ENCODE measurements at regions not wholly inside any gene's neighbourhood (a gene's known extent, or its start where the extent isn't known, plus 50 kb on each side); places are given as distances from the start of the nearest gene placed in this dataset.
A peak's percentile ranks its signal among the peaks of the same experiment; 100 is the strongest.

DNA sequence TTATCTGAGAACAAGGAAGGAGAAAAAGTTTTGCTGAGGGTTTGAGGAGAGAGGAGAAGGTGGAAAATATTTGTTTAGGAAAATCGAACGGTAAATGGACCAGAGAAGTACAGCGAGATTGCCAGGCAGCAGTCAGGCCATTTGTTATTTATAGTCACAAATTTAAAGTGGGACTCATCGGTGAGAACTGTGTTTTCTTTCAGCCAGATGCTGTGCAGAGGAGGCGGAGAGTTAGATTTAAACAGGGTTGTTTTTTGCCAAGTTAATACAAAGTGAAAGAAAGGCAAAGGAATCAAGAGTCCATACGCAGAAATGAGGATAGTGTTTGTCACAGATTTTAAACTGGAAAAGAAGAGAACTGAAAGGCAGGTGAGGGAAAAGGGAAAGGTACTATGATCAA is 200.6 kb upstream of the CNOT2 start:
- Histone ChIP-seq H3K36me3 (ENCODE audit: control insufficient read depth in 3 of 3, insufficient read depth in 2 of 3, low read depth in 1 of 3, low read length in 3 of 3) (no peaks in the 10 kb centered on the region), H3K27ac (ENCODE audit: low read depth in 1 of 3, low read length in 2 of 3) (no peak overlapping the region), H3K4me1 (ENCODE audit: control insufficient read depth in 3 of 3, insufficient read depth in 2 of 3, low read depth in 1 of 3, low read length in 2 of 3) (peaks cover 3 to 5% (median 3%) of the 10 kb centered on the region in 3 donors), H3K4me3 (ENCODE audit: low read depth in 1 of 3, low read length in 3 of 3) (no peak overlapping the region), H3K9me3 (ENCODE audit: control insufficient read depth in 2 of 2, insufficient read depth in 1 of 2, low read depth in 1 of 2, low read length in 1 of 2) (no peaks in the 10 kb centered on the region), H3K27me3 (ENCODE audit: control insufficient read depth in 3 of 3, insufficient read depth in 3 of 3, low read length in 3 of 3) (no peaks in the 10 kb centered on the region)
- FAIRE-seq, result no peak
- 56 to 70% (median 69%) methylated on average over 6 of the region's 6 CpGs for WGBS, 3 donors
- no peak for DNase-seq

DNA sequence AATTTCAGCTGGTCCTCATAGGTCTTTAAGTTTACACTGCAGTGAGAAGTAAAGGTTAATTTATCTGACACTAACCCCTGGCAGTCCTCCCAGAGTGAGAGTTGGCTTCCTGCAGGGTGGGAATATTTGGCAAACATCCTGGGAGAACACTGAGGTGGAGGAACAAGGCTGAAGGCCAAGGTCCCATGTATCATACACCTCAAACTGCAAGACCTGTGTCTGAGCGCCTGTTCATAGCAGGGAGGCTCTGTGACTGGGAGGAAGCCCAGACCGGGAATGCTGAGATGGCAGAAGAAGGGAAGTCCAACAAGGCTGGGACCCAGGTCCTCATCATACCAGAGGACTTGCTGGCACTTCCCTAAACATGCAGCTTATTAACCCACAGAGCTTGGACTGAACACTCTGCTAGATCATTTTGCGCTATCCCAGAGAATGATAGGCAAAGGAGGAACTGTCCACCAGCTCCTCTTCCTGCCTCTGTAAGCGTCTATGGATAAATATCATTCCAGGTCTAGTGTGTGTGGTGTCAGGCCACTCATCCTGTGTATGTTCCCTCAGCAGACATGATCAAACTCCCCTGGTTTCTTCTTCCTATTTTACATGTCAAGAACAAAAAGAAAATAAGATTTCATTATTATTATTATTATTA is 199.6 kb upstream of the CNOT2 start:
- no peak overlapping the region for H3K27ac ChIP-seq (ENCODE audit: low read depth in 1 of 3, low read length in 2 of 3)
- H3K36me3 ChIP-seq (ENCODE audit: control insufficient read depth in 3 of 3, insufficient read depth in 2 of 3, low read depth in 1 of 3, low read length in 3 of 3), result no peaks in the 10 kb centered on the region
- no peaks in the 10 kb centered on the region for H3K27me3 ChIP-seq (ENCODE audit: control insufficient read depth in 3 of 3, insufficient read depth in 3 of 3, low read length in 3 of 3)
- WGBS, 3 donors, result 50 to 64% (median 55%) methylated on average over 4 of the region's 4 CpGs
- no peak overlapping the region for H3K4me3 ChIP-seq (ENCODE audit: low read depth in 1 of 3, low read length in 3 of 3)
- peaks cover 3 to 7% (median 5%) of the 10 kb centered on the region in 3 donors for H3K4me1 ChIP-seq (ENCODE audit: control insufficient read depth in 3 of 3, insufficient read depth in 2 of 3, low read depth in 1 of 3, low read length in 2 of 3)
- no peaks in the 10 kb centered on the region for H3K9me3 ChIP-seq (ENCODE audit: control insufficient read depth in 2 of 2, insufficient read depth in 1 of 2, low read depth in 1 of 2, low read length in 1 of 2)
- FAIRE-seq (no peak), DNase-seq (peak in 1 of 2 donors; percentile 78)

DNA sequence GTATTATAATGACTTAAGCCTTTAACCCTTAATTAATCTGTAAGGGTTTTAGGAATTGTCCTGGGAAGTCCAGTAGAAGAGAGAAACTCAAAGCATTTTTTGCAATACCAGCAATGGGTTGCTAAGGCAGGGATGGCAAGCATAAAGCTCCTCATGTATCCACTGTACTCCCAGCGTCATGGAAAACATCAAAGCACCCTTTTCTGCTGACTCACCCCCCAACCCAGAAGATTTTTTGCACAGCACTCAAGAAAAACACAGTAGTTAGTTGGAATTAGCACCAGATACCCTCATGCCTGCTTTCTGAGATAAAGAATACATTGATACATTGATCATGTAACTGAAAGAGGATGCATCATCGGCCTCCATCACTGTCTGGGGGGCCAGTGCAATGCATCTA is 199.1 kb upstream of the CNOT2 start:
- 74 to 87% (median 85%) methylated on average over 2 of the region's 2 CpGs for WGBS, 3 donors

DNA sequence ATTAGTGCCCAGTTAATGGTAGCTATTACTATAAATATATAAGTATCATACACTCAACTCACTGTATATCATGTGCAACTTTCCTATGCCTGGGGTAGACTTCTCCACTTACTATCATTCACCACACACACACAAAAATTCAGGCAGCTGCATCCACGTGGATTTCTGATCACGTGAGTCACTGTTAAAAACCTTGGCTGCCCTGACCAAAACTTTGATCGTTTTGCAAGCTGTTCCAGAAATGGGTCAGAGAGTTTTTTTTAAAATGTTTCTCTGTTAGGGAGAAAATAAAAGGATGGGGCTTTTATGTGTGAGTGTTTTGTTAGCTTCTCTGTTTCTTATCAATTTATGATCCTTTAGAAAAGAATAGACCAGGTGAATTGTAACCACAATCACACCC is 198.2 kb upstream of the CNOT2 start:
- no peak overlapping the region for H3K4me3 ChIP-seq (ENCODE audit: low read depth in 1 of 3, low read length in 3 of 3)
- H3K27ac ChIP-seq (ENCODE audit: low read depth in 1 of 3, low read length in 2 of 3), result no peak overlapping the region
- H3K9me3 ChIP-seq (ENCODE audit: control insufficient read depth in 2 of 2, insufficient read depth in 1 of 2, low read depth in 1 of 2, low read length in 1 of 2), result no peaks in the 10 kb centered on the region
- H3K4me1 ChIP-seq (ENCODE audit: control insufficient read depth in 3 of 3, insufficient read depth in 2 of 3, low read depth in 1 of 3, low read length in 2 of 3), result peaks cover 5 to 20% (median 7%) of the 10 kb centered on the region in 3 donors
- FAIRE-seq (no peak), DNase-seq (no peak)
- WGBS, 3 donors, result 10 to 42% (median 27%) methylated on average over 3 of the region's 3 CpGs
- H3K36me3 ChIP-seq (ENCODE audit: control insufficient read depth in 3 of 3, insufficient read depth in 2 of 3, low read depth in 1 of 3, low read length in 3 of 3), result no peaks in the 10 kb centered on the region
- H3K27me3 ChIP-seq (ENCODE audit: control insufficient read depth in 3 of 3, insufficient read depth in 3 of 3, low read length in 3 of 3), result no peaks in the 10 kb centered on the region

More for the DNA sequence above, 199.1 kb upstream of the CNOT2 start:
- no peak overlapping the region for H3K4me3 ChIP-seq (ENCODE audit: low read depth in 1 of 3, low read length in 3 of 3)
- FAIRE-seq (no peak), DNase-seq (no peak)
- no peak overlapping the region for H3K27ac ChIP-seq (ENCODE audit: low read depth in 1 of 3, low read length in 2 of 3)
- H3K27me3 ChIP-seq (ENCODE audit: control insufficient read depth in 3 of 3, insufficient read depth in 3 of 3, low read length in 3 of 3), result no peaks in the 10 kb centered on the region
- no peaks in the 10 kb centered on the region for H3K9me3 ChIP-seq (ENCODE audit: control insufficient read depth in 2 of 2, insufficient read depth in 1 of 2, low read depth in 1 of 2, low read length in 1 of 2)
- no peaks in the 10 kb centered on the region for H3K36me3 ChIP-seq (ENCODE audit: control insufficient read depth in 3 of 3, insufficient read depth in 2 of 3, low read depth in 1 of 3, low read length in 3 of 3)
- H3K4me1 ChIP-seq (ENCODE audit: control insufficient read depth in 3 of 3, insufficient read depth in 2 of 3, low read depth in 1 of 3, low read length in 2 of 3), result peaks cover 5 to 11% (median 5%) of the 10 kb centered on the region in 3 donors

DNA sequence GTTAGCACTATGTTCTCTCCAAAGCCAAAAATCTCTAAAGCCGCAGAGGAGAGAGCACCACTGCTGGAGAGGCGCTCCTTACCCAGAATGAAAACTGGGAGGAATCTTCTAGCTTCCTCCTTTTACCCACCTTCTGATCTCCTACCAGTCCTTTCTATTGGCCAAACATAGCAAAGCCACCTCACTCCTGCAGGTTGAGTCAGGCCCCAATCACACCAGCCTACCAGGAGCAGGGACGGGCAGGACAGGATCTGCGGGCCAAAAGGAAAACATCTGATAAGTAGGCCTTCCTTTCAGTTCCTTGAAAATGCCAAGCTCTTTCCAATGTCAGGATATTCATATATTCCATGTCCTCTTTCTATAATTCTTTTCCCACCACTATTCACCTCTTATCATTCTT is 197.7 kb upstream of the CNOT2 start:
- Histone ChIP-seq H3K9me3 (ENCODE audit: control insufficient read depth in 2 of 2, insufficient read depth in 1 of 2, low read depth in 1 of 2, low read length in 1 of 2) (no peaks in the 10 kb centered on the region), H3K36me3 (ENCODE audit: control insufficient read depth in 3 of 3, insufficient read depth in 2 of 3, low read depth in 1 of 3, low read length in 3 of 3) (no peaks in the 10 kb centered on the region), H3K27me3 (ENCODE audit: control insufficient read depth in 3 of 3, insufficient read depth in 3 of 3, low read length in 3 of 3) (no peaks in the 10 kb centered on the region), H3K4me3 (ENCODE audit: low read depth in 1 of 3, low read length in 3 of 3) (no peak overlapping the region), H3K4me1 (ENCODE audit: control insufficient read depth in 3 of 3, insufficient read depth in 2 of 3, low read depth in 1 of 3, low read length in 2 of 3) (peaks cover 5 to 24% (median 7%) of the 10 kb centered on the region in 3 donors), H3K27ac (ENCODE audit: low read depth in 1 of 3, low read length in 2 of 3) (no peak overlapping the region)
- DNase-seq (no peak), FAIRE-seq (no peak)
- WGBS, 3 donors, result 35 to 64% (median 59%) methylated on average over 4 of the region's 4 CpGs

DNA sequence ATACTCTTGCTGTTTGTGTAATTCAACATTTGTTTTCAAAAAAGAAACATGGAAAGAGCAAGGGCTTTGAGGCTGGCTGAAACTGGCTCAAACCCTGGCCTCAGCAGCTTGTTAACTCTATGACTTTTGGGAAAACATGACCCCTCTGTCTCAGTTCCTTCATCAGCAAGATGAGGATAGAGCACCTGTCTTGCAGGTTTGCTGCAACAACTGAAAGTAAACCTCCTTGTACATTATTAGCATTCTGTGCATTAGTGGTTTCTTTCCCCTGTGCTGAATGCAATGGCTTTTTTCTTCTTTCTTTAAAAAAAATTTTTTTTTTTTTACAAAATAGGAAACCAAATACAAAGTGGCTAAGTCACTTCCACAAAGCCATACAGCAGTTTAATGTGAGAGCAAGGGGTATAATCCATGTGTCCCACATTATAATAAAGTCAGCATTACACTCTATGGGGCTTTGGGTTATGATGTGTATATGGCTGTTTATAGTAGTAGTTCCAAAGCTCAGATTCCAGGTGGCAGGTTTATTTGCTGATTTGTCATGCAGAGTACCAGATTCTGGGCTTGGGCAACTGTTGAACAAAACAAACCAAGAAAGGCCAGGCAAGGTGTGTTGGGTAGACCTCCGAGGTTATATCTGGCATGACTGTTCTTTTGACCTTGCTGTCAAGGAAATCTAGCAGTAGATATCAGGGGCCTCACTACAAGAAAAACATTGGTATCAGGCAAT is 194.5 kb upstream of the CNOT2 start:
- Histone ChIP-seq H3K4me1 (ENCODE audit: control insufficient read depth in 3 of 3, insufficient read depth in 2 of 3, low read depth in 1 of 3, low read length in 2 of 3) (peaks cover 6 to 33% (median 7%) of the 10 kb centered on the region in 3 donors), H3K36me3 (ENCODE audit: control insufficient read depth in 3 of 3, insufficient read depth in 2 of 3, low read depth in 1 of 3, low read length in 3 of 3) (no peaks in the 10 kb centered on the region), H3K4me3 (ENCODE audit: low read depth in 1 of 3, low read length in 3 of 3) (no peak overlapping the region), H3K27me3 (ENCODE audit: control insufficient read depth in 3 of 3, insufficient read depth in 3 of 3, low read length in 3 of 3) (no peaks in the 10 kb centered on the region), H3K9me3 (ENCODE audit: control insufficient read depth in 2 of 2, insufficient read depth in 1 of 2, low read depth in 1 of 2, low read length in 1 of 2) (no peaks in the 10 kb centered on the region), H3K27ac (ENCODE audit: low read depth in 1 of 3, low read length in 2 of 3) (peak overlapping the region in 2 of 3 donors; percentile 45 to 58)
- FAIRE-seq, result no peak
- peak; percentile 59 to 66 for DNase-seq
- 14 to 58% (median 47%) methylated on average over 1 of the region's 1 CpG for WGBS, 3 donors

DNA sequence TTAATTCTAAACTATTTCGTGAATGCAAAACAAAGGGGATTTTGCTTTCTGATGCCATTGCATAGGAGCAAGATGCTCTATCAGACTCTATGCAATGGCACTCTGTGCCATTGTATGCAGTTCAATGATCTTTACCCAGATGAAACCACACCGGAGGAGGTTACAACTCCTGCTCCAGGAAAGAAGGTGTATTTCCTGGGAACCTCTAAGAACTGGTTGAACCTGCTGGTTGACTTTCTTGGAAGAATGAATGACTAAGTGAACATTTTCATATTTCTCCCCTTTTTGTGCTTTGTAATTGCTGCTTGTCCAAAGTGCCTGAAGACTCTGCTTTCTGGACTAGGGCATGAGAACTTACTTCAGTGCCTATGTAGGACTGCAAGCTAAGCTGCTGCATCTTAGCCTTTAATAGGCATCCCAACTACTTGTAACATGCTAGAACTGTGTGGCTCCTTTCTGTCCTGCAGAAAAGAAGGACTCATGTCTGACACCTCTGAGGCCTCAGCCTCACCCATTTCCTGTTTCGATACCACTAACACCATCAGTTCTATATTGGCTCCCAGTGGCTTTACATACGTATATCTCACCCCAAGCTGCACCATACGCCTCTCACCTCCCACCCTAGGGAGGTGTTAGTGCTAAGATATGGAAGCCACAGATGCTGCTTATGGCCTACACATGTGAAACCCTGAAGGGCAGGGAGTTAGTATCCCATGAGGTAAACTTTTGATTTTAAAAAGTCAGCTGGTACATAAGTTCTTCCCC is 193.5 kb upstream of the CNOT2 start:
- DNase-seq, result peak; percentile 90 to 93
- WGBS, 3 donors, result 32 to 47% (median 36%) methylated on average over 5 of the region's 5 CpGs
- Histone ChIP-seq H3K4me1 (ENCODE audit: control insufficient read depth in 3 of 3, insufficient read depth in 2 of 3, low read depth in 1 of 3, low read length in 2 of 3) (peaks cover 6 to 35% (median 7%) of the 10 kb centered on the region in 3 donors), H3K36me3 (ENCODE audit: control insufficient read depth in 3 of 3, insufficient read depth in 2 of 3, low read depth in 1 of 3, low read length in 3 of 3) (no peaks in the 10 kb centered on the region), H3K27me3 (ENCODE audit: control insufficient read depth in 3 of 3, insufficient read depth in 3 of 3, low read length in 3 of 3) (no peaks in the 10 kb centered on the region), H3K9me3 (ENCODE audit: control insufficient read depth in 2 of 2, insufficient read depth in 1 of 2, low read depth in 1 of 2, low read length in 1 of 2) (no peaks in the 10 kb centered on the region), H3K4me3 (ENCODE audit: low read depth in 1 of 3, low read length in 3 of 3) (no peak overlapping the region), H3K27ac (ENCODE audit: low read depth in 1 of 3, low read length in 2 of 3) (peak overlapping the region in 2 of 3 donors; percentile 58 to 80)
- no peak for FAIRE-seq

DNA sequence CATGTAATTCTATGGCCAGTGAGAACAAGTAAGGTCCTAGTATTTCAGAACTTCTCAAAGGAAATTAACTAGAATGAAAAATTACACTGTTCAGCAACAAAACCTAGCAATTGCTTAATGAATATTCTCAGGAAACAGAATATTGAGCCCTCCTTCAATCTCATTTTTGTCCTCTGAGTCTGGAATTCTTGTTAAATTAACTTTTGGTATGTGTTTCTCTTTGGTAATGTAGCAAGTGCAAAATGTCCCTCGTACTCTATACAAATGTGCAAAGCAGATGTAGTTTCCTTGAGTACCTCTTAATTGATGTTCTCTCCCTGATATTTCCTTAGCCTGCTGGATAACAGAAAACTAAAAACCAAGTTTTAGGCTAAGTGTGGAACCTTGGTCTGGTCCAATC is 190.8 kb upstream of the CNOT2 start:
- 88 to 95% (median 94%) methylated on average over 1 of the region's 1 CpG for WGBS, 3 donors
- Histone ChIP-seq H3K4me3 (ENCODE audit: low read depth in 1 of 3, low read length in 3 of 3) (no peak overlapping the region), H3K4me1 (ENCODE audit: control insufficient read depth in 3 of 3, insufficient read depth in 2 of 3, low read depth in 1 of 3, low read length in 2 of 3) (peaks cover 2 to 35% (median 6%) of the 10 kb centered on the region in 3 donors), H3K36me3 (ENCODE audit: control insufficient read depth in 3 of 3, insufficient read depth in 2 of 3, low read depth in 1 of 3, low read length in 3 of 3) (no peaks in the 10 kb centered on the region), H3K27me3 (ENCODE audit: control insufficient read depth in 3 of 3, insufficient read depth in 3 of 3, low read length in 3 of 3) (no peaks in the 10 kb centered on the region), H3K9me3 (ENCODE audit: control insufficient read depth in 2 of 2, insufficient read depth in 1 of 2, low read depth in 1 of 2, low read length in 1 of 2) (no peaks in the 10 kb centered on the region), H3K27ac (ENCODE audit: low read depth in 1 of 3, low read length in 2 of 3) (no peak overlapping the region)
- FAIRE-seq, result no peak
- DNase-seq, result no peak
